Parathyroid adenoma (tissue), 2 donors: ENCODE measurements at regions not wholly inside any gene's neighbourhood (a gene's known extent, or its start where the extent isn't known, plus 50 kb on each side); places are given as distances from the start of the nearest gene placed in this dataset.

Experiments
- H2AFZ ChIP-seq: fragments of 300-600 bp; sonication (generic); one replicate; pipeline ENCODE4 v1.7.0; 2017; ENCODE audit warnings: antibody characterized with exemption, mild to moderate bottlenecking
- H3K27ac ChIP-seq: fragments of 300-600 bp; sonication (generic); one replicate; pipeline ENCODE4 v1.7.0; 2017
- H3K27me3 ChIP-seq: fragments of 300-600 bp; sonication (generic); one replicate; pipeline ENCODE4 v1.7.0; 2017; ENCODE audit warnings: low read length; ENCODE audit not compliant: control insufficient read depth, insufficient read depth
- H3K36me3 ChIP-seq: fragments of 300-600 bp; sonication (generic); one replicate; pipeline ENCODE4 v1.7.0; 2017; ENCODE audit warnings: low read length; ENCODE audit not compliant: control insufficient read depth, insufficient read depth
- H3K4me1 ChIP-seq: fragments of 300-600 bp; sonication (generic); one replicate; pipeline ENCODE4 v1.7.0; 2017; ENCODE audit warnings: control low read depth
- H3K4me2 ChIP-seq: fragments of 300-600 bp; sonication (generic); one replicate; pipeline ENCODE4 v1.7.0; 2017; ENCODE audit warnings: low read length
- H3K4me3 ChIP-seq: fragments of 300-600 bp; sonication (generic); one replicate; pipeline ENCODE4 v1.7.0; 2017; ENCODE audit warnings: low read depth, low read length
- H3K79me2 ChIP-seq: fragments of 300-600 bp; sonication (generic); one replicate; pipeline ENCODE4 v1.7.0; 2017; ENCODE audit warnings: control low read depth
- H3K9ac ChIP-seq: fragments of 300-600 bp; sonication (generic); one replicate; pipeline ENCODE4 v1.7.0; 2017; ENCODE audit warnings: mild to moderate bottlenecking
- H3K9me3 ChIP-seq: fragments of 300-600 bp; sonication (generic); one replicate; pipeline ENCODE4 v1.7.0; 2017; ENCODE audit warnings: low read length; ENCODE audit not compliant: control insufficient read depth
- TF ChIP-seq, protein P1 (sequence below): fragments of 300-600 bp; sonication (generic); IDR thresholded peaks from one replicate; pipeline ENCODE4 v1.7.0; 2017; ENCODE audit warnings: antibody characterized with exemption, mild to moderate bottlenecking
- donor health status: primary hyperparathyroidism.

DNA sequence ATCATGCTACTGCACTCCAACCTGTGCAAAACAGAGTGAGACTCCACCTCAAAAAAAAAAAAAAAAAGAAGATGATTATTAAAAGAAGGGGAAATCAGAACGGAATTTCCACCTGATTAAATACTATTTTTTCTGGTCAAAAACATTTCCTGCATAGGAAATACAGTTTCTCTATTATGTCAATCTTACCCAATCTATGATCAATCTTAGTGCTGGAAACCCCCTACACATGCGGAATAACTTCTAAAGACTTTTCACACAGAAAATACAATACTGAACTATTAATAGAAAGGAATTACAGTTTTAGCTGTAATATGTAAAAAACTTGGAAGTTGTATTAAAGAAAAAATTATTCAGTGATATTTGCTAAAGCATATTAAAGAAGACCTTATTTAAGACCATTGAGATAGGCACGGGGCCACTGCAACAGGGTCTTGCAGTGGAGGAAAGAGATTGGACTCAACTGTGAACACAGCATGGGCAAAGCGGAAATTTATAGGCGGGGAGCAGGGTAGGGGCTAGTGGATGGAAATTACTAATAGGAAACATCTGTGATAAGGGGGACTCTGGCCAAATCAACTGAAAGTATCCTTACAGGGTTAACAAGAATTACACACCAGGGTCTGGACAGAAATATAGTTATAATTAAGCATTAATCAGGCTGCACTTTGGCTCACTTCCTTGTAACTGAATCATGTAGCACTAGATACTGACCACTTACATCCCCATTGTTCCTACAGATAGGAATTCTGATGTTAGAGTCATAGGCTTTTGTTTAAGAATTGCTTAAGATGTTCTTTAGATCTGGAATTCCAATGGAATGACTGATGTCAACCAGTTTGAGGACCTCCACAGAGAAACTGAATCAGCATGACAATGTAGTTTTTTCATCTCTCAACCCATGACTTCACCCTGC is 411.5 kb upstream of the DDI1 start:
- Histone ChIP-seq H2AFZ (no peak overlapping the region), H3K4me1 (no peaks in the 10 kb centered on the region), H3K27ac (no peak overlapping the region), H3K79me2 (no peaks in the 10 kb centered on the region), H3K9me3 (no peaks in the 10 kb centered on the region), H3K4me3 (no peak overlapping the region), H3K4me2 (no peak overlapping the region), H3K9ac (no peak overlapping the region), H3K36me3 (no peaks in the 10 kb centered on the region), H3K27me3 (no peaks in the 10 kb centered on the region)
- TF ChIP-seq, protein P1, sequence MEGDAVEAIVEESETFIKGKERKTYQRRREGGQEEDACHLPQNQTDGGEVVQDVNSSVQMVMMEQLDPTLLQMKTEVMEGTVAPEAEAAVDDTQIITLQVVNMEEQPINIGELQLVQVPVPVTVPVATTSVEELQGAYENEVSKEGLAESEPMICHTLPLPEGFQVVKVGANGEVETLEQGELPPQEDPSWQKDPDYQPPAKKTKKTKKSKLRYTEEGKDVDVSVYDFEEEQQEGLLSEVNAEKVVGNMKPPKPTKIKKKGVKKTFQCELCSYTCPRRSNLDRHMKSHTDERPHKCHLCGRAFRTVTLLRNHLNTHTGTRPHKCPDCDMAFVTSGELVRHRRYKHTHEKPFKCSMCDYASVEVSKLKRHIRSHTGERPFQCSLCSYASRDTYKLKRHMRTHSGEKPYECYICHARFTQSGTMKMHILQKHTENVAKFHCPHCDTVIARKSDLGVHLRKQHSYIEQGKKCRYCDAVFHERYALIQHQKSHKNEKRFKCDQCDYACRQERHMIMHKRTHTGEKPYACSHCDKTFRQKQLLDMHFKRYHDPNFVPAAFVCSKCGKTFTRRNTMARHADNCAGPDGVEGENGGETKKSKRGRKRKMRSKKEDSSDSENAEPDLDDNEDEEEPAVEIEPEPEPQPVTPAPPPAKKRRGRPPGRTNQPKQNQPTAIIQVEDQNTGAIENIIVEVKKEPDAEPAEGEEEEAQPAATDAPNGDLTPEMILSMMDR, result no peak

DNA sequence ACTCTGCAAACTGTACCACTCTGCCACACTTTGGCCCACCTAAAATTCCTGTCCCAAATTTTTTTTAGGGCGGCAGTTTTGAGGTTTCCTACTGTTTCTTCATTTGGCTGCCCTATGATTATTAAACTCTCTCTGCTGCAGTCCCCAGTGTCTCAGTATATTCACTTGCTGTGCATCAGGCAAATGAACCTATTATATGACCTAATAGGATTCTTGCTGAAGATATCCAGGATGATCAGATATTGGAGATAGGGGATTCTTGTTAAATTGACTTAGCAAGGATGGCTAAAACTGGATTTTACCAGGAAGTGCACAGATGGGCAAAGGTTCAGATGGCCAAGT is 410.8 kb upstream of the DDI1 start:
- no peak overlapping the region for H3K27ac ChIP-seq
- no peaks in the 10 kb centered on the region for H3K9me3 ChIP-seq
- H3K4me3 ChIP-seq, result no peak overlapping the region

DNA sequence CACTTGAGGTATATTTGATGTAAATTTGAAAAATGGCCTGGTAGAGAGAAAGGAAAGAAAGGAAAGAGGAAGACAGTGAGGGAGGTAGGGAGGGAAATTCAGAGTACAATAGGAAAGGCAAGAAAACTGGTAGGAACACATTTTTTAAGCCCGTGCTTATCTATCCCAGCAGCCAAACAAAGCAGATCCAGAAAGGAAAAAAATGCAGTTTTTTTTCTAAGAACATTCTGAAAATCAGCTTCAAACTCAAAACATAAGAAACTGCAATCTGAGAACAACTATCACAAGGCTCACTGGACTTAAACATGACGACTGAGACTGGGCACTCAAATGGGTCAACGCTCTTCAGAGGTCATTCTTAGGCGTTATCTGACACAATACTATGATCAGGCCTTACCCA is 408.3 kb upstream of the DDI1 start:
- H3K27me3 ChIP-seq, result no peaks in the 10 kb centered on the region
- no peak overlapping the region for H3K4me3 ChIP-seq
- H3K4me1 ChIP-seq, result no peaks in the 10 kb centered on the region
- H3K27ac ChIP-seq, result no peak overlapping the region
- no peak overlapping the region for H2AFZ ChIP-seq
- TF ChIP-seq, protein P1, result no peak
- H3K4me2 ChIP-seq, result no peak overlapping the region
- no peaks in the 10 kb centered on the region for H3K79me2 ChIP-seq
- no peaks in the 10 kb centered on the region for H3K9me3 ChIP-seq
- no peak overlapping the region for H3K9ac ChIP-seq
- no peaks in the 10 kb centered on the region for H3K36me3 ChIP-seq

More for the DNA sequence above, 410.8 kb upstream of the DDI1 start:
- TF ChIP-seq, protein P1, result no peak
- no peak overlapping the region for H3K9ac ChIP-seq
- H3K27me3 ChIP-seq, result no peaks in the 10 kb centered on the region
- H3K36me3 ChIP-seq, result no peaks in the 10 kb centered on the region
- no peak overlapping the region for H3K4me2 ChIP-seq
- H2AFZ ChIP-seq, result no peak overlapping the region
- H3K79me2 ChIP-seq, result no peaks in the 10 kb centered on the region
- no peaks in the 10 kb centered on the region for H3K4me1 ChIP-seq

DNA sequence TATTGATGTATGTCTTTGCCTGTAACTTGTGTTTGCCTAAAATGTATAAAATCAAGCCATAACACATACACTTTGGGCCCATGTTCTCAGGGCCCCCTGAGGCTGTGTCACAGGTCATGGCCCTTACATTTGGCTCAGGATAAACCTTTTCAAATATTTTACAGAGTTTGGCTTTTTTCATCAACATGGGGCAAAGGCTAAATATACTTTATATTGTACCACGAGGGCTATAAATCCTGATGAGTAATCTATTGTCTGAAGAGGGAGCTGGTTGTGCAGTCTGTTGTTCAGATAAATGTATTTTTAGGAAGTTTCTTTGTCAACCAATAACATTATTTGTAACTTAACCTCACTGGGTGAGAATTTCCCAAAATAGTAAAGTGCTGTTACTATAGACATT is 404.6 kb upstream of the DDI1 start:
- Histone ChIP-seq H3K9me3 (no peaks in the 10 kb centered on the region), H3K9ac (no peak overlapping the region), H3K4me1 (no peaks in the 10 kb centered on the region), H2AFZ (no peak overlapping the region), H3K4me2 (no peak overlapping the region), H3K36me3 (no peaks in the 10 kb centered on the region), H3K79me2 (no peaks in the 10 kb centered on the region), H3K4me3 (no peak overlapping the region), H3K27ac (no peak overlapping the region), H3K27me3 (no peaks in the 10 kb centered on the region)
- TF ChIP-seq, protein P1, result no peak
